DOHH2 (cell line): ENCODE measurements at regions not wholly inside any gene's neighbourhood (a gene's known extent, or its start where the extent isn't known, plus 50 kb on each side); places are given as distances from the start of the nearest gene placed in this dataset.

Experiments
- CTCF ChIP-seq: fragments of 200-600 bp; sonication (generic); IDR thresholded peaks from one replicate; pipeline ENCODE4 v1.5.1; 2014; ENCODE audit warnings: antibody characterized with exemption, mild to moderate bottlenecking, low read depth, low read length; ENCODE audit not compliant: poor library complexity, severe bottlenecking
- EZH2phosphoT487 ChIP-seq: fragments of 200-600 bp; sonication (generic); IDR thresholded peaks from 2 replicates; pipeline ENCODE4 v1.6.1; 2017; ENCODE audit warnings: borderline replicate concordance, mild to moderate bottlenecking, antibody characterized with exemption, low read length, moderate library complexity, mixed read lengths

GRCh38 chr9:2313512-2313911 lies 298.4 kb downstream of the SMARCA2 start:
- TF ChIP-seq CTCF = no peak
- no peak for TF ChIP-seq EZH2phosphoT487
